Upper lobe of left lung (tissue), 4 donors: ENCODE measurements at regions not wholly inside any gene's neighbourhood (a gene's known extent, or its start where the extent isn't known, plus 50 kb on each side); places are given as distances from the start of the nearest gene placed in this dataset.

Experiments used
- POLR2A ChIP-seq, 4 donors: fragments of 450-650 bp; IDR thresholded peaks; one replicate each; pipeline ENCODE4 v1.5.1; 2016 to 2017; ENCODE audit warnings: antibody characterized with exemption in 4 of 4, mild to moderate bottlenecking in 2 of 4
- POLR2AphosphoS5 ChIP-seq, 2 donors: sonication (generic); formaldehyde crosslinking; IDR thresholded peaks; one replicate each; pipeline ENCODE4 v1.5.1; 2017; ENCODE audit warnings: antibody characterized with exemption in 2 of 2
- TF ChIP-seq, protein P1 (sequence below), 6 experiments: fragments of 450-650 bp in 4 of 6; fragments of 200-600 bp in 2 of 6; sonication (generic) in 2 of 6; IDR thresholded peaks; one replicate each; pipeline ENCODE4 v1.5.1; 2016 to 2019; ENCODE audit warnings: antibody characterized with exemption in 6 of 6

DNA sequence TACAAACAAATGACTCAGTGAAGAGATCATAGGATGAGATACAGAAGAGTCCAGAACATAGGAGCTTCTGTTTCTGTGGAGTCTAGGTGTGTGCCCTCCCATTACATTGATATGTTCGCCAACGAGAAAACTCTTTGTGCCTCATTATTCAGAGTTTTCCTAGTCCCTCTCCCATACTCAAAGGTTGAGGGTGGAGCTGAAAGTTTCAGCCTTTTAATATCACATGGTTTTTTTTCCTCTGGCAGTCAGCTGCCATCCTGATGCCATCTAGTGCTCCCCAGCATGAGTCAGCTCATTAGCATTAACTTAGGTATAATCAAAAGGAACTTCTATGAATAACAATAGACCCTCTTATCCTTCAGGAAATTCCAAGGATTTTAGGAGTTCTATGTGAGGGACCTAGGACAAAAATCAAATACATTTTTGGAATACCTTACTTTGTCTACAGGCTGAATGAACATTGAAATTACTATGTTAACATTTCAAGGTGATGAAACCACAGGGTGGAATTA is 559.6 kb upstream of the AMOT start:
- TF ChIP-seq, protein P1, sequence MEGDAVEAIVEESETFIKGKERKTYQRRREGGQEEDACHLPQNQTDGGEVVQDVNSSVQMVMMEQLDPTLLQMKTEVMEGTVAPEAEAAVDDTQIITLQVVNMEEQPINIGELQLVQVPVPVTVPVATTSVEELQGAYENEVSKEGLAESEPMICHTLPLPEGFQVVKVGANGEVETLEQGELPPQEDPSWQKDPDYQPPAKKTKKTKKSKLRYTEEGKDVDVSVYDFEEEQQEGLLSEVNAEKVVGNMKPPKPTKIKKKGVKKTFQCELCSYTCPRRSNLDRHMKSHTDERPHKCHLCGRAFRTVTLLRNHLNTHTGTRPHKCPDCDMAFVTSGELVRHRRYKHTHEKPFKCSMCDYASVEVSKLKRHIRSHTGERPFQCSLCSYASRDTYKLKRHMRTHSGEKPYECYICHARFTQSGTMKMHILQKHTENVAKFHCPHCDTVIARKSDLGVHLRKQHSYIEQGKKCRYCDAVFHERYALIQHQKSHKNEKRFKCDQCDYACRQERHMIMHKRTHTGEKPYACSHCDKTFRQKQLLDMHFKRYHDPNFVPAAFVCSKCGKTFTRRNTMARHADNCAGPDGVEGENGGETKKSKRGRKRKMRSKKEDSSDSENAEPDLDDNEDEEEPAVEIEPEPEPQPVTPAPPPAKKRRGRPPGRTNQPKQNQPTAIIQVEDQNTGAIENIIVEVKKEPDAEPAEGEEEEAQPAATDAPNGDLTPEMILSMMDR (IDR thresholded peaks at IDR 0.05): no peak
- TF ChIP-seq POLR2A (IDR thresholded peaks at IDR 0.05) (no peak), POLR2AphosphoS5 (IDR thresholded peaks at IDR 0.05) (no peak)
